ENCODE measurements at regions not wholly inside any gene's neighbourhood (a gene's known extent, or its start where the extent isn't known, plus 50 kb on each side); places are given as distances from the start of the nearest gene placed in this dataset.

DNA sequence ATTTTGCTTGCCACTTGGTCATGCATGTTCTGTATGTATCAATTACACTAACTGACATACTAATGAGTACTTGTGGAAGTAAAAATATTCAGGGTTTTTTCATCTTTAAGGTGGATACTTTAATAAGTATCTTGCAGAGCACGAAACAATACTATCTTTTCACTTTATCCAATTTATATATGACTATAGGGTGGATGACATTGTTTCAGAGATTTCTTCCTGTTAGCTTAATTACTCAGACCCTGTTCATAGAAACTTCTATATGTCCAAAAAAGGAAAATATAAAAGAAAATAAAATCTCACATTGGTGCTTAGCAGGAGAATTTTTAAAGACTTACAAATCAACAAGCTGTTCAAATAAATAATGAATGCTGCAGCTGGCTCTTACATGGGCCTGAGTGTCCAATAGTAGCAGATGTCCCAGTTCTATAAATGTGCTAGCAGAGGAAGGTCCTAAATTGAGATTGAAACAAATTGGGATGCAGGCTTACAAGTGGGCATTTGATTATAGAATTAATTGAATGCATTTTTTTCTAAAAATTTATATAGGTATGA is 91.5 kb upstream of the THSD7A start:
- Histone ChIP-seq H3K9me3 (ENCODE audit: low read length) (no peaks in the 10 kb centered on the region), H3K27ac (ENCODE audit: low read length) (no peak overlapping the region), H3K9ac (ENCODE audit: low read length) (no peak overlapping the region), H3K79me2 (replicated peaks; ENCODE audit: insufficient read depth, low read length) (no peaks in the 10 kb centered on the region), H3K4me2 (ENCODE audit: low read length) (no peak overlapping the region), H4K20me1 (ENCODE audit: insufficient read depth) (no peaks in the 10 kb centered on the region), H3K36me3 (ENCODE audit: insufficient read depth, low read length) (no peaks in the 10 kb centered on the region), H3F3A (ENCODE audit: insufficient read depth, low read length, poor library complexity, severe bottlenecking) (no peaks in the 10 kb centered on the region), H3K27me3 (ENCODE audit: insufficient read depth, low read depth, low read length) (no peaks in the 10 kb centered on the region), H2AFZ (ENCODE audit: low read depth, low read length) (no peak overlapping the region), H3K9me2 (ENCODE audit: insufficient read depth, low read length) (no peaks in the 10 kb centered on the region), H3K4me3 (ENCODE audit: low read length) (no peak overlapping the region)
- TF ChIP-seq RAD21 (conservative IDR thresholded peaks at IDR 0.05) (no peak), EZH2 (IDR thresholded peaks at IDR 0.05; ENCODE audit: borderline replicate concordance, insufficient read depth, low read length, poor library complexity, severe bottlenecking) (no peak), MXI1 (conservative IDR thresholded peaks at IDR 0.05; ENCODE audit: poor library complexity, severe bottlenecking) (no peak)
- TF ChIP-seq, protein P1, sequence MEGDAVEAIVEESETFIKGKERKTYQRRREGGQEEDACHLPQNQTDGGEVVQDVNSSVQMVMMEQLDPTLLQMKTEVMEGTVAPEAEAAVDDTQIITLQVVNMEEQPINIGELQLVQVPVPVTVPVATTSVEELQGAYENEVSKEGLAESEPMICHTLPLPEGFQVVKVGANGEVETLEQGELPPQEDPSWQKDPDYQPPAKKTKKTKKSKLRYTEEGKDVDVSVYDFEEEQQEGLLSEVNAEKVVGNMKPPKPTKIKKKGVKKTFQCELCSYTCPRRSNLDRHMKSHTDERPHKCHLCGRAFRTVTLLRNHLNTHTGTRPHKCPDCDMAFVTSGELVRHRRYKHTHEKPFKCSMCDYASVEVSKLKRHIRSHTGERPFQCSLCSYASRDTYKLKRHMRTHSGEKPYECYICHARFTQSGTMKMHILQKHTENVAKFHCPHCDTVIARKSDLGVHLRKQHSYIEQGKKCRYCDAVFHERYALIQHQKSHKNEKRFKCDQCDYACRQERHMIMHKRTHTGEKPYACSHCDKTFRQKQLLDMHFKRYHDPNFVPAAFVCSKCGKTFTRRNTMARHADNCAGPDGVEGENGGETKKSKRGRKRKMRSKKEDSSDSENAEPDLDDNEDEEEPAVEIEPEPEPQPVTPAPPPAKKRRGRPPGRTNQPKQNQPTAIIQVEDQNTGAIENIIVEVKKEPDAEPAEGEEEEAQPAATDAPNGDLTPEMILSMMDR (IDR thresholded peaks at IDR 0.05; ENCODE audit: poor library complexity, severe bottlenecking) = no peak

GRCh38 chr7:11931307-11931706 is 99.3 kb upstream of the THSD7A start:
- no peaks in the 10 kb centered on the region for H3K79me2 ChIP-seq (replicated peaks; ENCODE audit: insufficient read depth, low read length)
- no peaks in the 10 kb centered on the region for H3K27me3 ChIP-seq (ENCODE audit: insufficient read depth, low read depth, low read length)
- H3K9me3 ChIP-seq (ENCODE audit: low read length) = no peaks in the 10 kb centered on the region
- no peak overlapping the region for H3K27ac ChIP-seq (ENCODE audit: low read length)
- H3K9me2 ChIP-seq (ENCODE audit: insufficient read depth, low read length) = no peaks in the 10 kb centered on the region
- H2AFZ ChIP-seq (ENCODE audit: low read depth, low read length) = no peak overlapping the region
- H3K4me2 ChIP-seq (ENCODE audit: low read length) = no peak overlapping the region
- no peak overlapping the region for H3K9ac ChIP-seq (ENCODE audit: low read length)
- no peaks in the 10 kb centered on the region for H4K20me1 ChIP-seq (ENCODE audit: insufficient read depth)
- no peaks in the 10 kb centered on the region for H3F3A ChIP-seq (ENCODE audit: insufficient read depth, low read length, poor library complexity, severe bottlenecking)
- no peak overlapping the region for H3K4me3 ChIP-seq (ENCODE audit: low read length)
- H3K36me3 ChIP-seq (ENCODE audit: insufficient read depth, low read length) = no peaks in the 10 kb centered on the region
- no peak for TF ChIP-seq EZH2 (IDR thresholded peaks at IDR 0.05; ENCODE audit: borderline replicate concordance, insufficient read depth, low read length, poor library complexity, severe bottlenecking)
- TF ChIP-seq REST (IDR thresholded peaks at IDR 0.05; ENCODE audit: borderline replicate concordance) = no peak
- TF ChIP-seq TAF1 (IDR thresholded peaks at IDR 0.05; ENCODE audit: low read depth) = no peak
- TF ChIP-seq POLR2AphosphoS5 (IDR thresholded peaks at IDR 0.05) = no peak
- TF ChIP-seq, protein P1 (IDR thresholded peaks at IDR 0.05; ENCODE audit: poor library complexity, severe bottlenecking) = no peak
- no peak for TF ChIP-seq RAD21 (conservative IDR thresholded peaks at IDR 0.05)
- no peak for TF ChIP-seq SMC3 (conservative IDR thresholded peaks at IDR 0.05; ENCODE audit: poor library complexity)
- no peak for TF ChIP-seq MXI1 (conservative IDR thresholded peaks at IDR 0.05; ENCODE audit: poor library complexity, severe bottlenecking)
- TF ChIP-seq EP300 (conservative IDR thresholded peaks at IDR 0.05; ENCODE audit: poor library complexity, severe bottlenecking) = no peak
